ENCODE measurements at regions not wholly inside any gene's neighbourhood (a gene's known extent, or its start where the extent isn't known, plus 50 kb on each side); places are given as distances from the start of the nearest gene placed in this dataset.
A peak's percentile ranks its signal among the peaks of the same experiment; 100 is the strongest.
"Not testable (repeated sequence)": the region's sequence is repeated elsewhere in the genome, so short reads cannot be mapped to it uniquely, and the experiment has no call there.

- DNase-seq: no peak
Observed at GRCh38 chr3:89783341-89783927, 676.0 kb downstream of the EPHA3 start.

DNA sequence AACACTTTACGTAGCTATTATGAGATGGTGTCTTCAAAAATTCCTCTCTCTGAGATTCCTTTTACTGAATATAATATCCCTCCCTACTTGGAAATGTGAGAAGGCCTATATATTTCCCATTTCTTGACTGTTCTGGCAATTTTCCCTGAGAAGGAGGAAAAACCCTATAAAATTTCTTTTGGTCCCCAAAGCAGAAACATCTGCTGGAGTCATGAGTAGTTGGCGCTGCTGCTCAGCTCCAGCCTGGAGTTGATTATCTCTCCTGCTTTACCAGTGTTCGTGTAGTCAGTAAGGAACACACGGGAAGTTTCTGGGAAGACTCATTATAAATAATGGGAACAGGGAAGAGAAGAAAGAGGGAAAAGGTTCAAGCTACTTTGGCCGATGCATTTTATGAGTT lies 680.1 kb downstream of the EPHA3 start:
- DNase-seq: no peak

DNA sequence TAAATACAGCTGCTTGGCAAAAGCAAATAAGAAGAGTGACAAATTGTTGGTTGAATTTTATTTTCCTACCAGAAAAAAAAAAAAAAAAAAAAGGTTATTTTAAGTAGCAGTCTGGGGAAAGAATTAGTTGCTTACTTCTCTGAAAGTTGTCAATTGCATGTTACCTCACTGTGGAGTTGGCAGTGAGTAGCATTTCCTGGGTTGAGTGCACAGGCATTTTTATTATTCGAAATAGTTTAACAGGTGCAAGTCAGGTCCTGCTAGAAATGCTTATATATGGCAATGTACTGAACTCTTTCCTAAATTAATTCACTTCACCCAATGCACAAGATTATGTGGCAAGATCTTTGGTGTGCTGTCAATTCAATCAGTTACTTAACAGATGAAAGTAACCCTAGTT lies 680.6 kb downstream of the EPHA3 start:
- DNase-seq: no peak

- no peak for DNase-seq
Observed at GRCh38 chr3:89795506-89795905, 688.1 kb downstream of the EPHA3 start.

DNA sequence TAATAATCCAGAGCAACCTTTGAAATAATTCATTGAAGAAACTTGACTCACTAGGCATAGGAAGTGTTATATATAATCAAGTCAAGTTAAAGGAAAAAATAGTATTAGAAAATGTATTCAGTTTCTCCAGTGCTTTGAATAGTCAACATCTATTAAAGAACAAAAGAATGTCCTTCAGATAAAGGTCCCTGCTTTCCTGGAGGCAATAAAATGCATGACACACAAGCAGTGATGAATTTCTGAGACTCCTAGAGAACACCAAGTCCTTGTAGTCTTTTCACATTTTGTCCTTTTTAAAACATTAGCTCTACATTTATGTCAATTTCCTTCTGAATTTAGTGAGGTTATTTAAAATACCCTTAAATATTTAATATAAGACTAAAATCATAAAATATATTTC lies 695.5 kb downstream of the EPHA3 start:
- no peak for DNase-seq

DNA sequence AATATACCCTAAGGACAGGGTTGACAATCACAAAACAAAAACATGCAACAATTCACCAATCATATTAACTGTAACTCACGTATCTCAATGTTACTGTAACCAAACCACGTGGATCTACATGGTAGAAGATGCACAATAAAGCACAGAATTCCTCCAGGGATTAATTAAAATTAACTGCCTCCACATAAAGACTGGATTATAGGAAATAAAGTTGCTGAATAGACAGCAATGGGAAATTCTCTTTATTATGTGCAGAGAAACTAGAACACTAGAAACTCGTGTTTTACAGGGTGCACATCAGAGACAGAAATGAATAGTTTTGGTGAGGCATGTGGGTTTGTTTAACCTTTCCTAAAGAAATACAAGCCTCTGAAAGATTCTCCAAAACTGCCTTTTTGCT lies 696.3 kb downstream of the EPHA3 start:
- DNase-seq: no peak

- DNase-seq: no peak
Observed at GRCh38 chr3:89806166-89806565, 698.7 kb downstream of the EPHA3 start.

GRCh38 chr3:89808680-89809197 lies 701.3 kb downstream of the EPHA3 start:
- DNase-seq: no peak

- no peak for DNase-seq
Observed at GRCh38 chr3:89813500-89813899, 706.1 kb downstream of the EPHA3 start.

DNA sequence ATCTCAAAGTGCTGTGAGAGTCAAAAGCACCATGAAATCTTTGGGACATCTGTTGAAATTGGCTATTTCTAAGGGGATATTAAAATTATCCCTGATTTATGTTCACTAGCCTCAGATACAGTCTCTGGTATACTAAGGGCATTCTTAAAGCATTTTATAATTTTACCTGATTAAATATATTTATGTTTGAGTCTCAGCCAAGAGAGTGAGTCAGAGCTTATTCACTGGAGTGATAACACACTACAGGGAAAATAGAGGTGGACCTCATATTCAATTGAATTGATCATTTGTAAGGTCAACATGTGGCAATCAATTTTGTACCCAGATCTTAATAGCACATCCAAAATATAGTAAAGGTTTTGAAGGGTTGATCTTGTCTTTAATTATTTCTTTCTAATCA lies 733.6 kb downstream of the EPHA3 start:
- no peak for DNase-seq

DNA sequence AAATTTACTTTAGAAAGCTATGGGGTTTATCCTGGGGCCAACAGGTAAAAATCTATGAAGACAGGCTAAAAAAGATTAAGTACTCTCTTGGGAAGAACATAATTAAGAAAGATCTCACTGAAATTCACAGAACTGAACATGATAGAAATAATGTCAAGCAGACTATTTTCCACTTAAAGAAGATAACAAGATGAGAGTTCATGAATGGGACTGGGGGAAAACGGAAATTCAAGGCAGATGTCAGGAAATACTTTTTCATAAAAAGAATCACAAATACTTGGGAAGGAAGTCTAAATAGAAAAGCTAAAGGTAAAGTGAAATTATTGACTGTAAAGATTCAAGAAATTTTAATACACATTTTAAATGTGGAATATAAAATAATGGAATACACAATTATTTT lies 737.6 kb downstream of the EPHA3 start:
- DNase-seq: no peak

DNA sequence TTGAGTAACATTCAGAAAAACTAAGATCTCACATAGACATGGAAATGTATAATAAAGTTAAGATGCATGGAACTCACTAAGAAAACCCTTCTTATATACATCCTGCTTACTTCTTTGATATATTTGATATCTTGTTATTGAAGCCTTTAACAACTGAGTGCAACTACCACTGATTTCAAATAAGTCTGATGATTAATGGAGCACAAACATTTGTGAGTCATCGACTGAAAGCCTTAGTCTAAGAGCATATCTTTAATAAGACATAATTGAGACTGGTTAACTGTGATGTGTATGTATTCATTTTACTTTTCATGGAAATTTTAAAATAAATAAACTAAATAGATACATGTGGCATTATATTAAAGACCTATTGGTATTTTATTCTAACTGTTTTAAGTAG lies 740.5 kb downstream of the EPHA3 start:
- no peak for DNase-seq

DNA sequence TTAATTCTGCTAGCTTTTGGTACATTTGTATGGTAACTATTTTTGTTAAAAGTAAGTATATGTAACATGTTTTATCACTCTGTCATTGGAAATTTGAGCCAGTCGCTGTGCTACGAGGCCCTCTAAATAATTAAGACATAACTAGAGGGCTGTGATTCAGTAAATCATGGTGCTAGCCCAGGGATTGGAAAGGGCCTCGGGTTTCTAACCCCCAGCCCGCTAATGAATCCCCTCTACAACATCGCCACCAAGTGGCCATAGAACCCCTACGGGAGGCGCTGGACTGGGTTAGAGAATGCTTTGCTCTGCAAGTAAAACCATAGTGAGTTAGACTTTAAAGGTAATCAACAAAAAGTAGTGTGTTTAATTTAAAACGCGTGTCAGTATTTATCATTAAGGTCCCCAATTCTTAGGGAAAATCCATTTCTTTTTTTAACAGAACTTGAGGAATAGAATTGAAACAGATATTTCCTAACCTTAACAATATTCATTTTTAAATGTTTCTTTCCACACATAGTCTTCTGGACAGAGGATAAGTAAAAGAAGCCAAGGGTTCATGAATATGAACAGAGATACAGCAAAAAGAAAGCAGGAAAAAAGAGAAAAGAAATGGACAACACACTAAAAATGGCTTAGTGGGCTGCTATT lies 744.7 kb downstream of the EPHA3 start:
- peak in 1 of 2 donors; percentile 16 for DNase-seq

- DNase-seq: no peak
Observed at GRCh38 chr3:89859757-89860156, 752.3 kb downstream of the EPHA3 start.

GRCh38 chr3:89867286-89867685 lies 759.9 kb downstream of the EPHA3 start:
- no peak for DNase-seq

DNA sequence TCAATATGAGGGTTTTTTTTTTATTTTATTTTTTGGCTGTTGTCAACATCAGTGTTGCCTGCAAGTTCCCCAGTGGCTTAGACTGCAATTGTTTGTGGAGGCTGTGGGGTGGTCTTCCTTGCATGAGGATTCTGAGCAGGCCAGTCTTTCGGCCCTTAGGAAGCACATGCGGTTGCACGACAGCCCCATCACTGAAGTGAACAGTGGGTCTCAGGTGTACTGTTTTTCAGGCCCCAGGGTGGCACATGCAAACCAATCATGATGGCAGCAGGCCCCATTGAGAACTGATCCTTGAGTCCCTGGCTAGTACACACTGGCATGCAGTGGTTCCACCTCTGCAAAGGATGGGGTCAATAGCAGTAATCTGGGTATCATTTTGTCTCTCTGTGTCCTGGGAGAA lies 768.7 kb downstream of the EPHA3 start:
- DNase-seq: no peak

GRCh38 chr3:89877230-89877629 lies 769.8 kb downstream of the EPHA3 start:
- DNase-seq: no peak

DNA sequence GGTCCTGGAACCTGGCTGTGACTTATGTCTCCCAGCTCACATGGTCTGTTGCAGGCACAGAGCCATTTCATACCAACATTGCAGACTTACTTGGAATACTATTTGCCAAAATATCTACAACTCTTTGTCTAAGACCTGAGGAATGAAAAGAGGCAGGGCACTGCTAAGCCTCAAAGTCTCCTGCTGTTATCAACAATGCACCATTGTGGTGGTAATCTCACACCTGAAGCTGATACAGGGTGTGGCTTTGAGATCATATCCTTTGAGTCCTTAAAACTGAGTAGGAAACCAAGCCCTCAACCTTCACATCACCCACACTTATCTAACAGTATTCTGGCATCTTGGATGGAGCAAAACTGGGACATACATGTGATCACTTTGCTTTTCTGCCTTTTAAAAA lies 782.0 kb downstream of the EPHA3 start:
- no peak for DNase-seq

DNA sequence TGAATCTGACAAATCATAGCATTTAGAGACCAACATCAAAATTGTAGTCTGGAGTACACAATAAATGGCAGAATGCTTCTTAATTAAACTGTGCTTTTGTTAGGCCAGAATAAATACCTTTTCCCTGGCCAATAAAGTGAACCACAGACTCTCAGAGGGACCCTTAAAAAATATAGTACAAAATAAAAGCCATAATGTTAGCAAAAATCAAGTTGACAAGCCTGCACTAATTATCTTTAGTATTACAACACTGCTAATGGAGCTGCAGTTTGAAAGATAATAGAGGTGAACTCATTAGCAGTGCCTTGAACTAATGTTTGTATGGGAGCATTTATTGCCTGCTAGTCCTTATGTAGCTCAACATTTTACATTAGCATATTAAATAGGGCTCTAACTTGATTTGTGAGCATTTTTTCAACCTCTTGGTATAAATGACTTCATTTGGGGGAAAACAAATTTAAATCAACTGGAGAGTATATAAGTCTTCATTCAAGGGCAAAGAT lies 801.3 kb downstream of the EPHA3 start:
- no peak for DNase-seq

DNA sequence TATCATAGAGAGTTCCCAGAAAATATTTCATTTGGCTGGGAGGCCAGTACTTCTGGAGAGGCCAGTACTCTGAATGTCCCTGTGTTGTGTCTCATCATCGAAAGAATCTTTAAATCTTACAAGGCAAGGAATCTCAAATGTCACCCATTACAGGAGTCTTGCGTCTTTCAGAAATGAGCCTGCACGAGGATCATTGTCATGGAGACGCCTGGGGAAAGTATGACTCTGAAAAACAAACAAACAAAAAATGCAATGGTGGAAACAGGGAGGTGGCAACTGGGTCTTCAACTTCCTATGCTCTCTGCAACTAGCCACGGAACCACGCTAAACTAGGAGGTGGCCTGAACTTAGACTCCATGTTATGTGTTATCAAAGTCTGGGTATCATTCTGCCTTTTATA lies 804.6 kb downstream of the EPHA3 start:
- no peak for DNase-seq

DNA sequence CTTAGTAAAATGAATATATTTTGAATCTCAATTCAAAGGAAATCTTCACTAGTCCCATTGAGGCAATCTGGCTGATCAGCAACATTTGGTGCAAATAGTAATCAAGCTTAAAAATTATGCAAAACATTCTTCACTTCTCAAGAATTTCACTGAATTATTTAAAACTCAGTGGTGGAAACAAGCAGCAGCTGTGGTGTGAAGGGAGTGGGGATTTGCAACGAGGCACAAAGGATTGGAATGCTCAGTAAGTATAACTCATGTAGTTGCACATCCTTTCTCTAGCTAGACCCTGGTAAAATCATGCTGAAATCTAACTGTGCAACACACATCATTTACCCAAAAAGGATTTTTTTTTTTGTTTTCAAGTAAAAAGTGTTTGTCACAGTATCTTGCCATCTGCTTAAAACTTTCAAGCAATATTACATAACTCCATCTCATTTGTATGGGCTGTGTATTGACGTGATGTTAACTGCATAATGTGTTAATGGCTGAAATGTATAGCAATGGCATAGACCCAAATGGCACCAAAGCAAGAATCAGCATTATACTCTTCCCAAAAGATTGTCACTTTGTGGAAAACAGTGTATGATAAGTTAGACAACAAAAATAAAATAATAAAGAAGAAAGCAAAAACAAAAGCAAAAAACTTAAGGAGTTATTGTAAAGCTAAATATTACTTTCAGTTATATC lies 816.6 kb downstream of the EPHA3 start:
- peak in 1 of 2 donors; percentile 24 for DNase-seq

GRCh38 chr3:89925976-89926375 lies 818.6 kb downstream of the EPHA3 start:
- no peak for DNase-seq

DNA sequence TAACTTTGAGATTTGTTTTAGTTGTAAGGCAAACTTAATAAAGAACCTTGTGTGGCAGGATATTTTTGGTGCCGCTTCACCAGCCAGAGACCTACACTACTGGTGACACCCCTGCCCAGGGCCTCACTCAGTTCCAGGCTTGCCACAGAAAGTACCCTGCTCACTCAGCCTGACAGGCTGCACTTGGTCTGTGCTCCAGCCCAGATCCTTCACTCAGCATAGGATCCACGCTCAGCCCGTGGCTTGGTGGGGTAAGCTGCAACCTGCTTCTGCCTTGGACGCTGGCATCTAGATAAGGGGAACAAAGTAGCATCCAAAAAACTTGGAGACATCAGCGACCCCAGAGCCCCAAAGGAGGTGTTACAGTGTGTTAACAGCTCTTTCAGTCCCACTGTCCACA lies 825.5 kb downstream of the EPHA3 start:
- no peak for DNase-seq

DNA sequence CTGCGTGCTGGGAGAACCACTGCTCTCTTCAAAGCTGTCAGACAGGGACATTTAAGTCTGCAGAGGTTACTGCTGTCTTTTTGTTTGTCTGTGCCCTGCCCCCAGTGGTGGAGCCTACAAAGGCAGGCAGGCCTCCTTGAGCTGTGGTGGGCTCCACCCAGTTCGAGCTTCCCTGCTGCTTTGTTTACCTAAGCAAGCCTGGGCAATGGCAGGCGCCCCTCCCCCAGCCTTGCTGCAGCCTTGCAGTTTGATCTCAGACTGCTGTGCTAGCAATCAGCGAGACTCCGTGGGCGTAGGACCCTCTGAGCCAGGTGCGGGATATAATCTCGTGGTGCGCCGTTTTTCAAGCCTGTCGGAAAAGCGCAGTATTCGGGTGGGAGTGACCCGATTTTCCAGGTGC lies 837.0 kb downstream of the EPHA3 start:
- DNase-seq: not testable (repeated sequence)

Measured in hippocampal formation (tissue), 2 donors.